Left hindlimb (tissue), 1 donor: ENCODE measurements at regions not wholly inside any gene's neighbourhood (a gene's known extent, or its start where the extent isn't known, plus 50 kb on each side); places are given as distances from the start of the nearest gene placed in this dataset.
A peak's percentile ranks its signal among the peaks of the same experiment; 100 is the strongest.
"Not testable (repeated sequence)": the region's sequence is repeated elsewhere in the genome, so short reads cannot be mapped to it uniquely, and the experiment has no call there.

Source experiments
- DNase-seq: peaks from one replicate; pipeline ENCODE4 v3.0.0-alpha.2; 2018

DNA sequence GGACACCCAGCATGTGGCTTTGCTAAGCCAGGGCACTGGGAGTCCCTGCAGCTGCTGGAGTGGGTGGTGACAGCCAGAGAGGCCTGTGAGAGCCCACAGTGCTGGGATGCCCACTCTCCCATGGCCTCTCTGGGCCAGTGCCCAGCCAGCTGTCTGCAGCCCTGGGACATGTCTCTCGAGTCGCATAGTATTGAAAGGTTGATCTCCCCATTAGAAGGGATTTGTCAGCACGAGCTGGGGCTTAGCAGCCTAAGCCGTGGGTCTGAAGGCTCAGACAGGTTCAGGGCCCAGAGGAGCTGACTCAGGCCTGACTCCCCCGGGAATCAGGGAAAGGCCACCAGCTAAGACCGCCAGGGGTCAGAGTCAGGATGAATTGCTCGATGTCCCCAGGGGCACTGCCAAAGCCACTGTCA lies 53.5 kb downstream of the FOXD2 start:
- DNase-seq: no peak

DNA sequence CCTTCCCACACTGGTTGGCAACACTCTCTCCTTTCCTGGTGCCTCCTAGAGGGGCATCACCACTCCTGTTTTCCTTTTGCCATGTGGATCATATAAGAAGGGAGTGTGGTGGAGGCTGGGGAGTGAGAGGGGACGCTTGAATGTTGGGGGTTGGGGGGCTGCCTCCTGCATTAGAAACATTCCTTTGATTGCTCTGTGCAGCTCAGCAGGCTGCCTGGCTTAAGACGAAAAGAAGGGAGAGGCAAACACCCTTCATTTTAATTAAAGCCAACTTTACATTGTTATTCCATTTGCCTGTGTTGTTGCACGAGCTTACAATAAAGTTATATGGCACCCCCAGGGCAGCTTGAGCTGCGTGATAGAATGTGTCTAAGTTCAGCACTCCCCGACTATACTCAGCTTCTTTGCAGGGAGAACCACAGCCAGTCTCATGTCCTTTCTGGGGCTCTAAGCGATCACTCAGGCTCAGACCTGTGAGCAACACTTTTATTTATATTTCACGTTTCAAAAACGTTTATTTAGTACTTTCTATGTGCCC lies 57.4 kb downstream of the FOXD2 start:
- no peak for DNase-seq

DNA sequence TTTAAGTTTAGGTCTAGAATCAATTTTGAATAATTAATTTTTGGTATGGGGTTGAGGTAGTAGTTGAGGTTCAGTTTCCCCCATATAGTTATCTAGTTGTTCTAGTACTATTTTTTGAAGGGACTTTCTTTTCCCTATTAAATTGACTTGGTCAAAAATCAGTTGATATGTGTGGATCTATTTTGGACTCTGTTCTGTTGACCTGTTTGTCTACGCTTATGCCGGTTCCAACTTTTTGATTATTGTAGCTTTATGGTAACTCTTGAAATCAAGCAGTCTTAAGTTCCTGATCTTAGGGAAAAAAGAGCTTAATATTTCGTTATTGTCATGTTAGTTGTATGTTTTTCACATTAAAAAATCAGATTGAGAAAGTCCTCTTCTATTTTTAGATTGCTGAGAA lies 60.7 kb downstream of the FOXD2 start:
- DNase-seq: no peak

DNA sequence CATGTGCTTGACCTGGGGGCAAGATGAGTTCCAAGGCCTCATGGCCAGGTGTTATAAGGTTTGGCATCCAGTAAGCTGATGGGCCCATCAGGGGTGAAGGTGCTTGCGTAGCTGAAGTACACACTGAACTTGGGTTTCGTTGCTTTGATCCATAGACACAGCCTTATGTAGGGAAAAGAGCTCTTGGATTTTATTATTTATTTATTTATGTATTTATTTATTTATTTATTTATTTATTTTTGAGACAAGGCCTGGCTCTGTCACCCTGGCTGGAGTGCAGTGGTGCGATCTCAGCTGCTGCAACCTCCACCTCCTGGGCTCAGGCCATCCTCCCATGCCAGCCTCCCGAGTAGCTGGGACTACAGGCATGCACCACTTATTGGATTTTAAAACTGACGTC lies 63.2 kb downstream of the FOXD2 start:
- no peak for DNase-seq

DNA sequence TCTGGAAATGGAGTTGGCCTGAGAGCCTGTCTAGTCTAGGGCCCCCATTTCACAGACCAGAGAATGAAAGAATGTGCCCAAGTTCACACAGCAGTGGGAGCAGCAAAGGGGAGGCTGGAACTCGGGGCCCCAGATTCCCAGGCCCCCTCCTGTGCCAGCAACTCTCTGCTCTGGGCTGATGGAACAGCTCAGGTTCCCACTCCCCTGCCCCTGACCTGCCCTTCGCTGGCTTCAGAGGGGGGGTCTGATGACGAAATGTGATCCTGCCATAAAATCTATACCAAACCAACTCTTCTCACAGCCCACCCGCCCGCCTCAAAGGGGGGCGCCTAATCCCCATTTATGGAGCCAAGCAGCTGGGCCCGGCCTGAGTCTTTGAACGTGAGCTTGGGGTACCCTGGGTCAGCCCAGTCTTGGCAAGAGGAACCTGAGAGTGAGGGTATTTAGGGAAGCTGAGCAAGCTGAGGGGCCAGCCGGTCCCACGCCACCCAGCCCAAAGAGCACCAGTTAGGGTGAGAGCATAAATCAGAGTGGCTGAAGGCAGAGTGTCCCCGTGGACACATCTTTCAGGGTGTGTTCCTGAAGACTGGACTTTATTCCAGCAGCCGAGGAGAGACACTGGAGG lies 65.0 kb downstream of the FOXD2 start:
- no peak for DNase-seq

DNA sequence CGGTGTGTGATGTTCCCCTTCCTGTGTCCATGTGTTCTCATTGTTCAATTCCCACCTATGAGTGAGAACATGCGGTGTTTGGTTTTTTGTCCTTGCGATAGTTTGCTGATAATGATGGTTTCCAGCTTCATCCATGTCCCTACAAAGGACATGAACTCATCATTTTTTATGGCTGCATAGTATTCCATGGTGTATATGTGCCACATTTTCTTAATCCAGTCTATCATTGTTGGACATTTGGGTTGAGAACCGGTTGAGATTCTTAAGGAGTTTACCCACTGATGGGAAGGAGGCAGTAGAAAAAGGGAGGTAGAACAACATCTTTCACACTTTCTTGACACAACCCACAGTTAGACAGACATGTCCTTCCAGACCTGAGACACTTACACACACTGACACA lies 67.0 kb downstream of the FOXD2 start:
- DNase-seq: not testable (repeated sequence)

DNA sequence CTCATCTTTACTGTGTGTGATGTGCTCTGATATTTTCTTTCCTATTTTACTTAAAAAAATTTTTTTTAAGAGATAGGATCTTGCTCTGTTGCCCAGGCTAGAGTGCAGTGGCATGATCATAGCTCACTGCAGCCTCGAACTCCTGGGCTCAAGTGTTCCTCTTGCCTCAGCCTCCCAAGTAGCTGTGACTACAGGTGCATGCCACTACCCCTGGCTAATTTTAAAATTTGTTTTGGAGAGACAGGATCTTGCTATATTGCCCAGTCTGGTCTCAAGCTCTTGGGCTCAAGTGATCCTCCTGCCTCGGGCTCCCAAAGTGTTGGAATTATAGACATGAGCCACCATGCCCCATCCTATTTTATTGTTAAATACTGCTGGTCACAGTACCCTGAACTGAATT lies 67.4 kb downstream of the FOXD2 start:
- DNase-seq: no peak

DNA sequence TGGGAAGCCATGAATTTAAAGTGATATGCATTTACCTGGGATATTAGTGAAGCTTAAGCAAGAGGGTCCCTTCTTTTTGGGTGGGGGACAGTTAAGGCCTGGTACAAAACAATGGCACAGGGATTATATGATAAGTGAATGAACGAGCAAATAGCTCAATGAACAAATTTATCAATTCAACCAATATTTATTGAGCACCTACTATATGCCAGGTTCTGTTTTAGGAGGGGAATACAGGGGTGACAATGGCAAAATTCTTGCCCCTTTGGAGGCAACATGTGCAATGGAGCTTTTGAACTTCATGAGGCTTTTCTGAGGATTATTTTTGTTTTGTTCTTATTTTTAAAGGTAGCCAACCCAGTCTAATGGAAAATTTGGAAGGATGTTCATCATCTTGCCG lies 68.2 kb downstream of the FOXD2 start:
- DNase-seq: no peak

DNA sequence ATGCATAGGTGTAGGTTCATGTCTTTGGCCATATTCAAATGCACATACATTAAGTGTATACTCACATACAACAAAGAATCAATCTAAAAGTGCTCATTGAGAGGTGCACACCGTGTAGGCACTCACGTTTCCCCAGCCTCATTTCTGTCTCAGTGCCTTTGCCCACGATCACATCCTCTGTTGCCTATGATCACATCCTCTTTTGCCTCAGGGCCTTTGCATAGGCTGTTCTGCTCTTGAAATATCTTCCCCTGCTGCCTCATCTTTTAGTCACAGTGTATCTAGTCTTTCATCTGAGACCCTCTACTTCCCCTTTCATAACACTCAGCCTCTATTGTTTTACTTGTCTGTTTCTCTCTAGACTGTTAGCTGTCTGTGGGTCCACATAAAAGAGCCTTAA lies 69.3 kb downstream of the FOXD2 start:
- no peak for DNase-seq

DNA sequence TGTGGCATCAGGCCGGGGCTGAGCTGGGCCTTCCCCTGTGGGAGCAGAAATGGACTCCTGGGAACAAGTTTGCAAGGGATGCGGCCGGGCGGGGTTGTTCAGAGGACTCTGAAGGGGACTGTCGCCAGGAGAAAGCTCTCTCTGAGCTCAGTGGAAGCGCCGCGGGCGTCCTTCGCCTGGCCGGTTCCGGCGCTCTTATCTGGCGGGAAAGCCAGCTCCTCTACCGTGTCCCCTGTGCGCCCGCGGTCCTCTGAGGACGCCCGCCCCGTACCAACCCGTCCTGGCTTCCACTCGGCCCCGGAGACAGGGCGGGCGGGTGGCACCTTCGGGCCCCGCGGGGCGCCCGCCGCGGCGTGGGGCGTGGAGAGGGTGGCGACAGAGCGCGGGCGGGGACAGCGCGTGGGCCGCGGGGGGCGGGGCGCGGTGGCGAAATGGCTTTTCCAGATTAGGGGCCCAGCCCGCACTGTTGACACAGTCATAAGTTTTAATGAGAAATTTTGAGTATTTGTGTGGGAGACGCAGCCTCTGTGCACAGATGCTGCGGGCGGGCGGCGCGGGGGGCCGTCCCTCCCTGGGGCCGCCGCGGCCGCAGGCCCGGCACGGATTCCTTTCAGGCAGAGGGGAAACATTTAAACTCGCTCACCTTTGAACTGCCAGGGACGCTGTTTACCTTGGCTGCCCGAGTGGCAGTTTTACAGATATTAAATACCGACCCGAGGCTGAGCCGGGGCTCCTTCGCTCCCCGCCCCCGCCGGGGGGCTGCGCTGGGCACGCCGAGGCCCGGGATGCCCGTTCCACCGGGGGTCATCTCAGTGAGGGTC lies 70.2 kb downstream of the FOXD2 start:
- DNase-seq: no peak

DNA sequence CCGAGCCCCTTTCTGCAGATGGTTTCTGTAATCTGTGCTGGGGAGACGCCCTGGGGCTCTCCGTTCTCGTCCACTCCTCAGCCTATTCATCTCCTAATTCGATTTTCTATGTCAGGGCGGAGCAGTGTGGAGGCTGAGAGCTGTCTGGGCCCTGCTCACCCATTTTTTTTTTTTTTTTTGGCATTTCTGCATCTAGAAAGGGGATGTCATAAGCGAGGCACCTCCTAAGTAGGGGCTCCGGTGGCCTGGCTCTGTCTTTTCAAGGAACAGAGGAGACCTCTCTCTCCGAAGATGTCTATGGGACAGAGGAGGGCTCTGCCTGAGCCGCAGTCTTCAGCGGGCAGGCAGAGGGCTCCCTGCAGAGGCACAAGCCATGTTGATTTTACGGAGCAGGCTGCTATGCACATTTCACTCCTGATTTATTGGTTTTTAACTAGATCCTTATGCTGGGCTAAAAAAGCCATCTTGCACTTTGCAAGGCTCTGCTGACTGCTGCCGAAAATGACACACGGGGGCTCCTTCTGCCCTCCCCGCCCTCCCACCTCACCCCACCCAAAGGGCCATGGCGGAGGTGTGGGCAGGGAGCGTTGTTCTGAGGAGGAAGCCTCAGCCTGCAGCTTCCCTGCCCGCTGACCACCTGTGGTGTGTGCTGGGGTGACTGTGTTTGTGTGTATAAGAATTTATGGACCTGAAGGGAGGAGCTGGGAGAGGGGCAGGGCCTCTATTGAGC lies 71.0 kb downstream of the FOXD2 start:
- peak; percentile 50 for DNase-seq

DNA sequence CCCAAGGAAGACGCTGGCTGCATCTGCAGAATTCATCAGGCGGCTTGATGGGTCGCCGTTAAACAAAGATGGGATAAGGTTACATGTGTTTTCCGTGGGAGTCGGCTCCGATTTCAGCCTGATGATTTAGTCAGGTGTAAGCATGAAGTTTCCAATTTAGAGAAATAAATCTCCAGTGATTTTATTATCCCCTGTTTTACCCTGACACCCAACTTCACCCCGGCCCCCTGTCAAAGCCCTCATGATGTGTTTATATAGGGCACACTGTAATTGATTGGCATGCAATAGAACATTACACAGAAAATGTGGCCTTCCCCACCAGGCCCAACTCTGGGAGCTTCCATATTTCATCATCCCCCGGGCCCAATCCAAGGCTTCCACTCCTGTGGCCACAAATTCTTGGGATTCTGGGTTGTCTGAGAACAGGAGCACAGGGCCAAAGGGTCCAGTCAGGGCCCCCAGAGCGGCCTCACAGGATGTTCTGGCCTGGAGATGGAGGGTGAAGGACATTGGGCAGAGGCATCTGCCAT lies 72.5 kb downstream of the FOXD2 start:
- no peak for DNase-seq

DNA sequence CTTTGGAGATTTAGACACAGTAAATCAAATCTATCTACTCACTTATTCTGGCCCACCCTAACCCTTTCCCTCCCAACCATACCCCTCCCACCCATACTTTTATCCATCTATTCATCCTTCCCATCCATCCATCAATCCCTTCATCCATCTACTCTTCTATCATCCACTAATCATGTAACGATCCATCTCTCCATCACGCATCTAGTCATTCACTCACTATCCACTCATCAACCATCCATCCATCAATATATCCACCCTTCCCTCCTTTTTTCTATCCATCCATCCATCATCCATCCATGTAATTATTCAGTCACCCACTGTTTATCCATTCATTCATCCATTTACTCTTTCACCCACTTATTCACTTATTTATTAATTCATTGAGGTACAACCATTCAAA lies 74.0 kb downstream of the FOXD2 start:
- DNase-seq: no peak

DNA sequence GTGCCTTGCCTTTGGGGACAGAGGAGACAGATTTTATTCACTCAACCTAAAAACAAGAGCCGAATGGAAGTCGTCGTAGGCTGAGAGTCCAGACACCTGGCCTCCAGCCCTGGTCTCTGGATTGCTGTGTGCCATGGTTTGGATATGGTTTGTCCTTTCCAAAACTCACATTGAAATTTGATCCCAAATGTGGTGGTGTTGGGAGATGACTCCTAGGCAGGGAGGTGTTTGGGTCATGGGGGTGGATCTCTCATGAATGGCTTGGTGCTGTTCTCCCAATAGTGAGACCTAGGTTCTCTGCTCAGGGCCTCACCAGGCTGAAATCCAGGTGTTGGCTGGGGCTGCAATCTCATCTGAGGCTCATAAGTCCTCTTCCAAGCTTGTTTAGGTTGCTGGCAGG lies 75.5 kb downstream of the FOXD2 start:
- no peak for DNase-seq

DNA sequence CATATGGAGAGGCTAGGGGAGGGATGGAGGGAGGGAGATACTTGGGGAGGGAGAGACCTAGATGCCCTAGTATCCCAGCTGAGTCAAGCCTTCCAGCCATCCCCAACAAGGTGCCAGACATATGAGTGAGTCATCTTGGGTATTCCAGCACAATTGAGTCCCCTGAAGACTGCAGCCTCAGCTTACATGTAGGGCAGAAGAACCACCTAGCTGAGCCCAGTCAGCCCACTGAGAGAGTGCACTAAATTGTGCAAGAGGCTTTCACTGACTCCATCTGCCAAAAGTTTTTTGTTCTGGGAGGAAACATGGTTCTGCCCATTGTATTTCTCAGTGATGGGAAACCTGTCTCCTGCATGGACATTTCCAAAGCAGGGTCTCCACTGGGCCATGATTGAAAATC lies 76.4 kb downstream of the FOXD2 start:
- DNase-seq: no peak

DNA sequence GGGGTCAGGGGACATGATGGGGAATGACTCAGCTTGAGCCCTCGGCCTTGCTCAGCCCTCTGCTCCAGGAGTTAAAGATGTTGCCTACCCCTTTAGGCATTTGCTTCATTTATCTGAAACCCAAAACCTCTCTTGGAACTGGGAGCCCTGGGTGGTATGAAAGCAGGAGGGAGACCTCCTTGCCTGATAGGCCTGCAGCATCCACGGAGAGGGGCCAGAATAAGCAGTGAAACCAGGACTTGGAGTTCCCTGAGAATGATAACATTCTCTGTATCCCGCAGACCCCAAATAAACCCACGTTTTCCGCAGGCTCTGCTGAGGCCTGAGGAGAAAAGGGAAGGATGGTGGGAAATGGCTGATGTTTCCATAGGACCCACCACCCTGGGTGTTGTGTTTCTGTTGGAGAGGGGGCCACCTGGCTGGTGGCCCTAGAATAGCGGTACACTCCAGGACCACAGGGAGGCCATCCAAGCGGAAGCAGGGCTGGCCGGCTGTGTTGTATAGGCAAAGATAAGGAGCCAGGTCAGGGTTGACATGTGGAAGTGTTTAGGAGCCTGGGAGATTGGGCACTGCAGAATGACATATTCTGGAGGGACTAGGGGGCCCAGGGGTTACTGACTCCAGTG lies 77.4 kb downstream of the FOXD2 start:
- no peak for DNase-seq

DNA sequence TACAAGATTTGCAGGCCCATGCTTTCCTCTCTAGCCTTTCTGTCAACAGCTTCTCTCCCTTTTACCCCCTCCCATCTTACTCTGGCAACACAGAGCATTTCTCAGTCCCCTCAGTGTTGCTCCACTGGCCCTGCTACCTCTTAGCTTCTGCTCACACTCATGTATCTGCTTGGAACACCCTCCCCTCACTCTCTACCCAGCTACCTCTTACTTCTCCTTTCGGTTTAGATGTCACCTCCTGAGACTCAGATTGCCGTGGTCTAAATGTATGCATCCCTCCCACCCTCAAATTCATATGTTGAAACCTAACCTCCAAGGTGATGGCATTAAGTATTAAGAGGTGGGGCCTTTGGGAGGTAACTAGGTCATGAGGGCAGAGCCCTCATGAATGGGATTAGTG lies 80.1 kb downstream of the FOXD2 start:
- DNase-seq: no peak

DNA sequence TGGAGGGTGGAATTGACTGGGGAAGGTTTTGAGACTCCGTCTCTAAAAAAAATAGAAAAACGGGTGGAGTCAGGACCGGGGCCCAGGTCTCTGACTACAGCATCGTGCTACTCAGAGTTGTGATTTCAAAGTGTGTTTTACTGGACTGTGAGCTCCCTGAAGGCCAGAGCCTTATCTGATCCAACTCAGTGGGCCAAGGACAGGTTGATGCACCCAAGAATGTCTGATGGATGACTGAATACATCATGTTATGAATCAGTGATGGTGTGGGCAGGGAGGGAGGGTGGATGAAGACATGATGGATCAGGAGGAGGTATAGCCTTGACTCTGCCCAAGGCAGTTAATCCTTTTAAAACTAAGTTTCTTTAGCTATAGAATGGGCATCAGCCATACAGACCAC lies 81.6 kb downstream of the FOXD2 start:
- DNase-seq: no peak

DNA sequence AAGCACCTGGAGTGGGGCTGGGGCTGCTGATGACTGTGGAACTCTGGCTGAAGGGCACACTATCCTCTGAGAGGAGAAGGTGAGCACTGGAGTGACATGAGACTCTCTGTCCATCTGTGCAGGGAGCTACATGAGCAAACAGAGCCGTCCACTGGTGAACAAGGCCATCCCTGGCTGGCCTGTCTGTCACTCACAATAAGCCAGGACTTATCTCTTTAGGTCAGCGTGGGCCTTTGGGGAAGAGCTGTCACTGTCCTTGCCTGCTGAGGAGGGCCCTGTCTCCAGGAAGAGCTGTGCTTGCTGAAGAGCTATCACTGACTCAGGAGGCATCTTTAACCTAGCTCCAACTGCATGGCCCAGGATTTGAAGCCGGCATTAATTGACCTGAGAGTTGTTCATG lies 82.1 kb downstream of the FOXD2 start:
- DNase-seq: no peak

DNA sequence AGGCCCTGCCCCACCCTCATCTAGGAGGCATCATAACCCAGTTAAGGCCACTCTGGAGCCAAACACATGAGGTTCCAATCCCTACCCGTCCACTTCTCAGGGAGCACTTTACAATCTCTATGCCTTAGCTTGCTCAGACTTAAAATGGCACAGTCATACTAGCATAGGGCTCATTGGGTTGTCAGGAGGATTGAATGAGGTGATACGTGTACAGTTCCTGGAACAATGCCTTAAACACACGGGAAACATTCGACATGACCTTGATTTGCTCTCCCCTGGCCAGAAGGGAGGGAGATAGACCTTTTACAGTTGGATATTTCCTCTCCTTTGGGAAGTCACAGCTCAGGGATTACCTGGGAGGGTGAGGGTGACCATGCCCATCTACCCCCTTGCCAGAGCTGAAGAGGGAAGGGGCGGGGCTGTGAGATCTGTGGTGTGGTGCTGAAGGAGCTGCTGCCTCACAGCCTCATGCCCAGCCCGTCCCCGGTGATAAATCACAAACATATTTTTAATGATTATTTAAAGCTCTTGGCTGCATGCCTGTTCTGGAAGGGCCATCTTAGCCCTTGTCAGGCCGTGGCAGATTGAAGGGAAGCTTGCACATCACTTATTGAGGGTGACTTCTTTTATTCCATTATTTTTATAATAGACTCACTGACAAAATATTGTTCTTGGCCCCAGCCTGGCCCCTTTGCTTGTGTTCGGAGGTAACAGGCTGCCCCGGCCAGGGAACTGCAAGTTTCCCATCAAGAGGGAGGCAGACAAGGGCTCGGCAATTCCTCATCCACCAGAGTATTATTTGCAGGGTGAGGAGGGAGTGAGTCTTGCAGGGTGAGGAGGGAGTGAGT lies 83.4 kb downstream of the FOXD2 start:
- no peak for DNase-seq

DNA sequence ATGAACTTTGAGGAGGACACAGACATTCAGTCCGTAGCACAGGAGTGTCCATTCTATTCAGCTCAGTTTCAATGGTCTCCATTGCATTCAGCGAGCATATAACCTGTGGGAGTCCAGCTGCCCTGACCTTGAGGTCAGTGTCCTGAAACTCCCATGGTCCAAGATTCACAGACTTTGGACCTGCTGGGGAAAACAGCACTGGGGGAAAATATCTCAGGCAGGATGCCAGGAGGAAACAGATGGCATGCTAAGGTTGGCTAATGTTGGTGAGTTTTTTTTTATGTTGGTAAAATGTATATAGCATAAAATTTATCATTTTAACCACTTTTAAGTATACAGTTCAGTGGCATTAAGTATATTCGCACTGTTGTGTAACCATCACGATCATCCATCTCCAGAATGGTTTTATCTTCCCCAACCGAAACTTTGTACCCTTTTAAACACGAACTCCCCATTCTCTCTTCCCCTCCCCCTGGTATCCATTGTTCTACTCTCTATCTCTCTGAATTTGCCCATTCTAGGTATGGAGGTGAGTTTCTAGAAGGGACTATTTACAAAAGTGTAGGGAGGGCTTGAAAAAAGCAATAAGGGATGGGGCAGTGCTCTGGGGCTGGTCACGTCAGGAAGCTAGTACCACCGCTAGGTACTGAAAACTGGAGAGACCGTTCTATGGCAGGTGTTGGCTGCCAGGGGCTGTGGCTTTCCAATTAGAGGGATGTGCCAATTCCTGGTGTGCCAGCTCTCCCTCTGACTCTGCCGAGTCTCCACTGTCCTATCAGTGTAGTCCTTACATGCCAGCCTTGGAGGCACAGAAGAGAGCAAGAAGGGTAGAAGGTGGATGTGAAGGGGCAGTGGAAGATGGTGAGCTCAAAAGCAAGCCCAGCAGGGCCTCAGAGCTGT lies 85.3 kb downstream of the FOXD2 start:
- no peak for DNase-seq
